ENCODE measurements at regions not wholly inside any gene's neighbourhood (a gene's known extent, or its start where the extent isn't known, plus 50 kb on each side); places are given as distances from the start of the nearest gene placed in this dataset.

GRCh38 chr17:71402007-71402406 lies 718.8 kb upstream of the SOX9 start:
- TF ChIP-seq POLR2AphosphoS5 (IDR thresholded peaks at IDR 0.05; ENCODE audit: borderline replicate concordance, low read depth, low read length) (no peak), EZH2 (IDR thresholded peaks at IDR 0.05) (no peak), FOXP2 (optimal IDR thresholded peaks at IDR 0.05; ENCODE audit: control extremely low read depth, extremely low read length, insufficient read depth) (no peak)
